Endothelial cell of umbilical vein (primary cell): ENCODE measurements at regions not wholly inside any gene's neighbourhood (a gene's known extent, or its start where the extent isn't known, plus 50 kb on each side); places are given as distances from the start of the nearest gene placed in this dataset.
"Not testable (repeated sequence)": the region's sequence is repeated elsewhere in the genome, so short reads cannot be mapped to it uniquely, and the experiment has no call there.

ENCODE experiments used
- MAX ChIP-seq: IDR thresholded peaks from 2 replicates; pipeline ENCODE4 v1.6.1; 2011; ENCODE audit not compliant: insufficient read depth, insufficient read length
- MYC ChIP-seq: IDR thresholded peaks from one replicate; pipeline ENCODE4 v1.6.1; 2011; ENCODE audit warnings: mild to moderate bottlenecking, low read depth, low read length
- POLR2A ChIP-seq: IDR thresholded peaks from 2 replicates; pipeline ENCODE4 v1.6.1; 2012; ENCODE audit warnings: low read depth, mild to moderate bottlenecking, control low read depth, low read length
- POLR2AphosphoS5 ChIP-seq: IDR thresholded peaks from 2 replicates; pipeline ENCODE4 v1.6.1; 2012; ENCODE audit warnings: low read depth, mild to moderate bottlenecking, control low read depth, low read length, moderate library complexity; ENCODE audit not compliant: insufficient read depth
- TF ChIP-seq, protein P1 (sequence below), 2 donors: IDR thresholded peaks; 1 replicate in 1 of 2; 2 replicates in 1 of 2; pipeline ENCODE4 v1.5.1; 2011; ENCODE audit warnings: low read length in 2 of 2, mild to moderate bottlenecking in 2 of 2, moderate library complexity in 2 of 2, control low read depth in 1 of 2, inconsistent platforms in 1 of 2, low read depth in 1 of 2; ENCODE audit not compliant: insufficient read depth in 1 of 2; ENCODE audit errors: extremely low read depth in 1 of 2

- TF ChIP-seq, protein P1, sequence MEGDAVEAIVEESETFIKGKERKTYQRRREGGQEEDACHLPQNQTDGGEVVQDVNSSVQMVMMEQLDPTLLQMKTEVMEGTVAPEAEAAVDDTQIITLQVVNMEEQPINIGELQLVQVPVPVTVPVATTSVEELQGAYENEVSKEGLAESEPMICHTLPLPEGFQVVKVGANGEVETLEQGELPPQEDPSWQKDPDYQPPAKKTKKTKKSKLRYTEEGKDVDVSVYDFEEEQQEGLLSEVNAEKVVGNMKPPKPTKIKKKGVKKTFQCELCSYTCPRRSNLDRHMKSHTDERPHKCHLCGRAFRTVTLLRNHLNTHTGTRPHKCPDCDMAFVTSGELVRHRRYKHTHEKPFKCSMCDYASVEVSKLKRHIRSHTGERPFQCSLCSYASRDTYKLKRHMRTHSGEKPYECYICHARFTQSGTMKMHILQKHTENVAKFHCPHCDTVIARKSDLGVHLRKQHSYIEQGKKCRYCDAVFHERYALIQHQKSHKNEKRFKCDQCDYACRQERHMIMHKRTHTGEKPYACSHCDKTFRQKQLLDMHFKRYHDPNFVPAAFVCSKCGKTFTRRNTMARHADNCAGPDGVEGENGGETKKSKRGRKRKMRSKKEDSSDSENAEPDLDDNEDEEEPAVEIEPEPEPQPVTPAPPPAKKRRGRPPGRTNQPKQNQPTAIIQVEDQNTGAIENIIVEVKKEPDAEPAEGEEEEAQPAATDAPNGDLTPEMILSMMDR (IDR thresholded peaks at IDR 0.05; ENCODE audit: extremely low read depth in 1 of 2, insufficient read depth in 1 of 2, low read depth in 1 of 2, low read length in 2 of 2), result not testable (repeated sequence)
- not testable (repeated sequence) for TF ChIP-seq MYC, POLR2AphosphoS5, POLR2A, MAX
These were observed 185.0 kb downstream of the NPIPA7 start for GRCh38 chr16:16563962-16564361.
